Endothelial cell of umbilical vein (primary cell): ENCODE measurements at regions not wholly inside any gene's neighbourhood (a gene's known extent, or its start where the extent isn't known, plus 50 kb on each side); places are given as distances from the start of the nearest gene placed in this dataset.

Source experiments
- BruUV-seq: library from RNA; stranded (reverse); fragments of 400-500 nt; replicated peaks from 2 replicates; lab custom pipeline; 2021; lab: Mats Ljungman, UMichigan
- CTCF ChIA-PET: fragments of 300-600, 350-600 bp; sonication (Branson Sonifier 250); formaldehyde crosslinking; loops from one replicate; lab custom pipeline; 2021; ENCODE audit warnings: antibody characterized with exemption, inconsistent platforms; lab: Charles Lee
- POLR2A ChIA-PET: fragments of 300-600, 350-600 bp; sonication (Branson Sonifier 250); formaldehyde crosslinking; loops from one replicate; lab custom pipeline; 2021; ENCODE audit warnings: antibody characterized with exemption, inconsistent platforms; lab: Charles Lee
- DNase-seq: peaks from one replicate; pipeline ENCODE4 v3.0.0-alpha.2; 2011; ENCODE audit warnings: low read depth, low spot score
- FAIRE-seq: peaks from 2 replicates; lab custom pipeline; 2011; peaks lifted over from hg19 to GRCh38; lab: Jason Lieb, UNC
- H2AFZ ChIP-seq: 2 replicates; pipeline ENCODE4 v1.6.0; 2012; ENCODE audit warnings: low read depth, low read length, control low read depth, inconsistent platforms
- H3K27ac ChIP-seq: 2 replicates; pipeline ENCODE4 v1.5.1; 2011; ENCODE audit warnings: low read depth, mild to moderate bottlenecking, control low read depth, low read length, moderate library complexity; ENCODE audit not compliant: insufficient read depth
- H3K27me3 ChIP-seq, 2 experiments: 2 replicates each; pipeline versions ENCODE4 v1.6.0 to v1.6.1; 2011; ENCODE audit warnings: low read length in 2 of 2, mixed read lengths in 1 of 2; ENCODE audit not compliant: control insufficient read depth in 2 of 2, insufficient read depth in 2 of 2
- H3K36me3 ChIP-seq, 2 experiments: 2 replicates in 1 of 2; 3 replicates in 1 of 2; pipeline ENCODE4 v1.5.1; 2011; ENCODE audit warnings: low read length in 2 of 2, mild to moderate bottlenecking in 1 of 2, moderate library complexity in 1 of 2; ENCODE audit not compliant: control insufficient read depth in 2 of 2, insufficient read depth in 2 of 2; ENCODE audit errors: extremely low read depth in 1 of 2
- H3K4me1 ChIP-seq: 3 replicates; pipeline ENCODE4 v1.5.1; 2011; ENCODE audit warnings: mild to moderate bottlenecking, low read length; ENCODE audit not compliant: control insufficient read depth, insufficient read depth; ENCODE audit errors: extremely low read depth
- H3K4me2 ChIP-seq: 2 replicates; pipeline ENCODE4 v1.6.1; 2011; ENCODE audit warnings: low read length, control low read depth, mixed read lengths; ENCODE audit not compliant: insufficient read depth
- H3K4me3 ChIP-seq, 3 experiments: fragments of 200-600 bp in 1 of 3; sonication (generic), shearing (Covaris generic) in 1 of 3; replicated peaks in 1 of 3; 2 replicates each; pipeline ENCODE4 v1.5.1; 2011 to 2016; ENCODE audit warnings: control low read depth in 3 of 3, low read length in 3 of 3, mild to moderate bottlenecking in 2 of 3, inconsistent platforms in 1 of 3, low read depth in 1 of 3, moderate library complexity in 1 of 3; ENCODE audit not compliant: insufficient read depth in 1 of 3
- H3K79me2 ChIP-seq: 2 replicates; pipeline ENCODE4 v1.6.0; 2012; ENCODE audit warnings: low read length, inconsistent platforms; ENCODE audit not compliant: control insufficient read depth, insufficient read depth
- H3K9ac ChIP-seq: replicated peaks from 2 replicates; pipeline ENCODE3; 2011; ENCODE audit warnings: low read length, control low read depth; ENCODE audit not compliant: insufficient read depth; ENCODE audit errors: extremely low read depth
- H3K9me1 ChIP-seq: replicated peaks from 3 replicates; pipeline ENCODE4 v1.6.0; 2011; ENCODE audit warnings: mild to moderate bottlenecking, low read length; ENCODE audit not compliant: control insufficient read depth, insufficient read depth; ENCODE audit errors: extremely low read depth
- H3K9me3 ChIP-seq: replicated peaks from 2 replicates; pipeline ENCODE4 v1.5.1; 2012; ENCODE audit warnings: low read length, inconsistent platforms; ENCODE audit not compliant: control insufficient read depth, insufficient read depth
- H4K20me1 ChIP-seq: replicated peaks from 2 replicates; pipeline ENCODE3; 2011; ENCODE audit warnings: mild to moderate bottlenecking, low read length; ENCODE audit not compliant: control insufficient read depth, insufficient read depth; ENCODE audit errors: extremely low read depth
- EZH2 ChIP-seq: IDR thresholded peaks from 2 replicates; pipeline ENCODE4 v1.6.1; 2012; ENCODE audit warnings: borderline replicate concordance, low read depth, mild to moderate bottlenecking, moderate library complexity, low read length, inconsistent platforms; ENCODE audit not compliant: severe bottlenecking
- FOS ChIP-seq: IDR thresholded peaks from 2 replicates; pipeline ENCODE4 v1.6.1; 2011; ENCODE audit warnings: mild to moderate bottlenecking, low read length, moderate library complexity, borderline replicate concordance; ENCODE audit not compliant: insufficient read depth
- GATA2 ChIP-seq: IDR thresholded peaks from 2 replicates; pipeline ENCODE4 v1.7.0; 2011; ENCODE audit warnings: low read depth, mild to moderate bottlenecking, moderate library complexity, mixed read lengths, low read length; ENCODE audit not compliant: insufficient read length, insufficient read depth
- JUN ChIP-seq: IDR thresholded peaks from 2 replicates; pipeline ENCODE4 v1.6.1; 2011; ENCODE audit warnings: borderline replicate concordance, low read depth; ENCODE audit not compliant: insufficient read length, insufficient read depth
- MYC ChIP-seq: IDR thresholded peaks from one replicate; pipeline ENCODE4 v1.6.1; 2011; ENCODE audit warnings: mild to moderate bottlenecking, low read depth, low read length
- POLR2A ChIP-seq: IDR thresholded peaks from 2 replicates; pipeline ENCODE4 v1.6.1; 2012; ENCODE audit warnings: low read depth, mild to moderate bottlenecking, control low read depth, low read length
- POLR2AphosphoS5 ChIP-seq: IDR thresholded peaks from 2 replicates; pipeline ENCODE4 v1.6.1; 2012; ENCODE audit warnings: low read depth, mild to moderate bottlenecking, control low read depth, low read length, moderate library complexity; ENCODE audit not compliant: insufficient read depth
- dilution Hi-C: fragments of 300-500 bp; cut with MboI; formaldehyde crosslinking; loops from one replicate; pipeline ENCODE4 v1.15.0; 2019; ENCODE audit warnings: low sequenced_read_pairs; ENCODE audit not compliant: extremely low pct_ligation_motif_present
- intact Hi-C: fragments of 100-400 bp; cut with micrococcal nuclease; formaldehyde crosslinking; loops from one replicate; pipeline ENCODE4 v1.10.0; 2022
- TF ChIP-seq, protein P1 (sequence below): IDR thresholded peaks from 2 replicates; pipeline ENCODE4 v1.6.1; 2011; ENCODE audit not compliant: insufficient read depth, insufficient read length
- TF ChIP-seq, protein P2 (sequence below), 2 donors: IDR thresholded peaks; 1 replicate in 1 of 2; 2 replicates in 1 of 2; pipeline ENCODE4 v1.5.1; 2011; ENCODE audit warnings: low read length in 2 of 2, mild to moderate bottlenecking in 2 of 2, moderate library complexity in 2 of 2, control low read depth in 1 of 2, inconsistent platforms in 1 of 2, low read depth in 1 of 2; ENCODE audit not compliant: insufficient read depth in 1 of 2; ENCODE audit errors: extremely low read depth in 1 of 2

- intact Hi-C loops = no loop called here
- ChIA-PET CTCF (interaction anchor here (0.6 kb wide), 1 partner anchor 465 kb away, joined by 3 read pairs; no protein-coding TSS in a partner anchor), POLR2A (no interaction called here)
- DNase-seq (no peak), FAIRE-seq (no peak)
- no peak overlapping the region for H3K9ac ChIP-seq
- no peaks in the 10 kb centered on the region for H3K27me3 ChIP-seq
- H3K27ac ChIP-seq = no peak overlapping the region
- H3K4me1 ChIP-seq = peaks cover 6% of the 10 kb centered on the region
- no peaks in the 10 kb centered on the region for H3K9me3 ChIP-seq
- no peak overlapping the region for H2AFZ ChIP-seq
- no peak overlapping the region for H3K4me3 ChIP-seq
- no peak for TF ChIP-seq JUN
- TF ChIP-seq, protein P1, sequence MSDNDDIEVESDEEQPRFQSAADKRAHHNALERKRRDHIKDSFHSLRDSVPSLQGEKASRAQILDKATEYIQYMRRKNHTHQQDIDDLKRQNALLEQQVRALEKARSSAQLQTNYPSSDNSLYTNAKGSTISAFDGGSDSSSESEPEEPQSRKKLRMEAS = no peak
- no peak for TF ChIP-seq FOS
- TF ChIP-seq POLR2A = no peak
- no peak for TF ChIP-seq MYC
- TF ChIP-seq, protein P2, sequence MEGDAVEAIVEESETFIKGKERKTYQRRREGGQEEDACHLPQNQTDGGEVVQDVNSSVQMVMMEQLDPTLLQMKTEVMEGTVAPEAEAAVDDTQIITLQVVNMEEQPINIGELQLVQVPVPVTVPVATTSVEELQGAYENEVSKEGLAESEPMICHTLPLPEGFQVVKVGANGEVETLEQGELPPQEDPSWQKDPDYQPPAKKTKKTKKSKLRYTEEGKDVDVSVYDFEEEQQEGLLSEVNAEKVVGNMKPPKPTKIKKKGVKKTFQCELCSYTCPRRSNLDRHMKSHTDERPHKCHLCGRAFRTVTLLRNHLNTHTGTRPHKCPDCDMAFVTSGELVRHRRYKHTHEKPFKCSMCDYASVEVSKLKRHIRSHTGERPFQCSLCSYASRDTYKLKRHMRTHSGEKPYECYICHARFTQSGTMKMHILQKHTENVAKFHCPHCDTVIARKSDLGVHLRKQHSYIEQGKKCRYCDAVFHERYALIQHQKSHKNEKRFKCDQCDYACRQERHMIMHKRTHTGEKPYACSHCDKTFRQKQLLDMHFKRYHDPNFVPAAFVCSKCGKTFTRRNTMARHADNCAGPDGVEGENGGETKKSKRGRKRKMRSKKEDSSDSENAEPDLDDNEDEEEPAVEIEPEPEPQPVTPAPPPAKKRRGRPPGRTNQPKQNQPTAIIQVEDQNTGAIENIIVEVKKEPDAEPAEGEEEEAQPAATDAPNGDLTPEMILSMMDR (IDR thresholded peaks at IDR 0.05; ENCODE audit: extremely low read depth in 1 of 2, insufficient read depth in 1 of 2, low read depth in 1 of 2, low read length in 2 of 2) = no peak
- no peak for TF ChIP-seq GATA2
- no peak for TF ChIP-seq POLR2AphosphoS5
- TF ChIP-seq EZH2 = no peak
- H3K4me2 ChIP-seq = no peak overlapping the region
- H3K36me3 ChIP-seq = no peaks in the 10 kb centered on the region
- H3K9me1 ChIP-seq = no peaks in the 10 kb centered on the region
- no peaks in the 10 kb centered on the region for H3K79me2 ChIP-seq
- BruUV-seq = no TSS peak
- no peaks in the 10 kb centered on the region for H4K20me1 ChIP-seq
- dilution Hi-C loops = no loop called here
Measured at GRCh38 chr7:28231176-28231575, 50.6 kb upstream of the JAZF1 start.
